T-helper 22 cell (primary cell): ENCODE measurements at regions not wholly inside any gene's neighbourhood (a gene's known extent, or its start where the extent isn't known, plus 50 kb on each side); places are given as distances from the start of the nearest gene placed in this dataset.
"Not testable (repeated sequence)": the region's sequence is repeated elsewhere in the genome, so short reads cannot be mapped to it uniquely, and the experiment has no call there.

Experiments
- DNase-seq: peaks from one replicate; pipeline ENCODE4 v3.0.0-alpha.2; 2020; ENCODE audit warnings: low read depth

DNA sequence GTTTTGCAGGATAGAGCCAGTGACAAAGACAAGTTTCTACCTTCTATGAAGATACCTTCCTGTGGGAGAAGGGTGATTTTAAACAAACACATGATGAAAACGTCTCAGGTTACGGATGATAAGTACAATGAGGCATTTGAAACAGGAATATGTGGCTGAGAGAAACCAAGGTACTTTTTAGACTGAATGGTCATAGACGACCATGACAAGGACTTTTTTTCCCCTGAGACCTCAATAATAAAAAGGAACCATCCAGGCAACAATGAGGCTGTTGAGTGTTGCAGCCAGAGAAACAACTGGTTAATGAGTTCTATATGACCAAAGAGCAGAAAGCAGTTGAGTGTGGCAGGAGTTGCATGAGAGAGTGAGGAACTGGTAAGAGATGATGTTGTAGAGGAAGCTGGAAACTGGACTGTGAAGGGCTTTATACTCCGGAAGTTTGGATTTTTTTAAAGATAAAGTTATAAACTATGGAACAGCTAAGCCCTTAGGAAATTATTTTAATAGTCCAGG, 306.1 kb upstream of the CYRIA start:
- no peak for DNase-seq

GRCh38 chr2:16970948-16971347, 305.3 kb upstream of the CYRIA start:
- not testable (repeated sequence) for DNase-seq

GRCh38 chr2:16962505-16962904, 296.9 kb upstream of the CYRIA start:
- DNase-seq = no peak

DNA sequence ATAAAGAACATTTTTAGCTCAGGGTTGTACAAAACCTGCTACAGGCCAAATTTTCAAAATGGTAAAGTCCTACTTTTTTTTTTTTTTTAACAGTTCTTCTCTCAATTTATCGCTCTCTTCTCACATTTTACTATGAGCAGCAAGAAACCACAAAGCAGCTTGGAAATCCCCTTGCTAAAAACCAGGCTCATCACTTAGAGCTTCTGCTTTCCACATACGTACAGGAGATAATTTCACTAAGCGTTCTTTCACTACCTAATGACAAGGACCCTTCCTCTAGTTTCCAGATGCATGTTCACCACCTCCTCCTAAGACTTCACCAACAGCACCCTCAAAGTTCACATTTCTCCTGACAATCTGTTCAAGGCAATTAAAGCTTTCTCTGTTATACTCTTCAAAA, 294.9 kb upstream of the CYRIA start:
- DNase-seq = no peak

GRCh38 chr2:16958266-16958665, 292.6 kb upstream of the CYRIA start:
- no peak for DNase-seq

DNA sequence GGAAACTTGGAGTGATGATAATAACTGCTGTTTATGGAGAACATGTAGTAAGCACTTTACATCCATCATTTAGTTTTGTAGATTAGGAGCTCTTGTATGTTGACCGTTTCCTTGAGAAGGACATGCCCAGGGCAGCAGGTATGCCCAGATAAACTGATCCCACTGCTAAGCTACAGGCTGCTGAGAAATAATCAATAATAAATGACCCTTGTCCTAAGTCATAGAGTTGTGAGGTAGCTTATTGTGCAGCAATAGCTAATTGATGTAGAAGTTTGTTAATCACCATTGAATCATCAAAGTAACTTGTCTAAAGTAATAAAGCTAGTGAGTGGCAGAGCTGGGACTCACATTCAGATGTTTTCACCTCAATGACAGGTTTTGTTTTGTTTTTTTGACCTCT, 287.2 kb upstream of the CYRIA start:
- DNase-seq = no peak

DNA sequence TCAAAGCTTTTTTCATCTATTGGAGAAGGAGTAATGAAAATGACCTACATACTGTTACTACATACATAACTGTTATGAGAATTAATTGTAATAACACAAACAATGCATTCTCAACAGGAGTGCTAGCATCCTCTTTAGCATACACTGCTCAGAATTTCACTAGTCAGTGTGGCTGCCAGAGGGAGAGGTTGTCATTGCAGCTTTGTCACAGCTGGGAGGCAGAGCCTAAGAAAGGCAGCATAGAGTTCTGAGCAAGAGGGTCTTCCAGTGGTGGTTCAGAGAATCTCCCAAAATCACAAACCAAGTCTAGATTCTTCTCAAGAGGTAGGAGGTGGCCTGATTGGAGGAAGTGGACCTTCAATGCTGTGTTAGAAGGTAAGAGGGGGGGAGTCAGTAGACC, 286.7 kb upstream of the CYRIA start:
- no peak for DNase-seq

DNA sequence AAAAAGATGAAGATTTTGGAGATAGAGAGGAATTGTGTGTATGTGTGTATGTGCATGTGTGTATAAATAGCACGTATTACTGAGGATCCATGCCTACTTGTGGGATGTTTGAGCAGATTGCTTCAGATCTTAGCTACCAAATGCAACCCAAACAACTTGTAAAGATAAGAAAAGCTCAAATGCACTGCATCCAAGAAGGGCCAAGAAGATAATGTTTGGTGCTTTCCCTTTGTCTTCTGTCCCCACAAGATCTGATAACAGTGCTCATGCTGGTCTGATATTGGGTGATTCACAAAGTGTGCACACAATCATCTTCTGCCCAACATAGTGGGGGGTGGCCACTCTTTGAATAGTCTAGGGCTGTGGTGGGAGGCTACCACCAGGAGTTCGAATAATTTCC, 284.8 kb upstream of the CYRIA start:
- no peak for DNase-seq

- DNase-seq = no peak
Observed at GRCh38 chr2:16948710-16949109, 283.1 kb upstream of the CYRIA start.

DNA sequence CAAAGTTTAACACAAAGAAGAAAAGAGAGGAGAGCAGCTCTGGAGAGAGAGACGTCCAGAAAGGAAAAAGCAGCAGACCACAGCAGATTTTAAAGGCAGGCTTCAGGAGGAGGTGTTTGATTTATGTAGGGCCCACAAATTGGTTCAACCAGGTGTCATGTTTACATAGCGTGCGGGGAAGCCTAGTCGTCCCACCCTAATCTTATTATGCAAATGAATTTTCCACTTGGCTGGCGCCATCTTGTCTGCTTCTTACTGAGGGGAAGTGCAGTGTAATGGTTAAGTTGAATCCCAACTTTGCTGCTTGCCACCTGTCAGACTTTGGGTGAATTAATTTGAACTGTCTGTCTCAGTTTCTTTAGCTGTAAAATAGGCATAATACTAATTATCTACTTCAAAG, 282.4 kb upstream of the CYRIA start:
- no peak for DNase-seq

GRCh38 chr2:16943279-16943958, 277.8 kb upstream of the CYRIA start:
- DNase-seq = no peak

DNA sequence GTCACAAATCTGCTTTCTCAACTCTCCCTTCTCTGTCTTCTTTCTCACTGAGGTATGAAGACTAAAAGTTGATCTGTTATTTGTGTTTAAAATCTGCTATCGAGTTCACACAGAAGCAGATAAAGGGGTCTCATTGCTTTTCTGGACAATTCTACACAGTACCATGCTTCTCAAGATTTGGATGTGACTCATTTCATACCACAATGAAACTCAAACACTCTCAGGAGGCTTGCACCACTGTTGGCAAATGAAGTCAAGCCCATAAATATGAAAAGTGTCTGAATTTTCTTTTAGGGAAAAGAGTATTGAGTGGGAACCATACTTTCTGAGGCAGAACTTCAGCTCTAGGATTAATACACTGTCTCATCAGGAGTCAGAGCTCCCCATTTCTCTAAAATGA, 274.6 kb upstream of the CYRIA start:
- DNase-seq = no peak

DNA sequence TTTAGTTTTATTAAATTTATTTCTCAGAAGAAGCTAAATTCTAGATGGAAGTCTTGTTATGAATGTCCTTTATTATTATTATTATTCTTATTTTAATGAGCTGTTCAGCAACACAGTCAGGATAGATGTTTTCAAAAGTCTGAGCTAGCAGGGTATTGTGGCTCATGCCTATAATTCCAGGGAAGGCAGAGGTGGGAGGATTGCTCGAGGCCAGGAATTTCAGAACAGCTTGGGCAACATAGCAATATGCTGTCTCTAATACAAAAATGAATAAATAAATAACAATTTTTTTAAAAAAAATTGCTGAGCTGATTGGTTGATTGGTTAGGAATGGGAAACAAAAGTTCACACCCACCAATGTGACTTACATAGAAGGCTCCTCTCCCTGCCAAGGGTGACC, 274.1 kb upstream of the CYRIA start:
- no peak for DNase-seq

GRCh38 chr2:16933355-16933754, 267.7 kb upstream of the CYRIA start:
- no peak for DNase-seq

- DNase-seq = no peak
Observed at GRCh38 chr2:16932826-16933225, 267.2 kb upstream of the CYRIA start.

DNA sequence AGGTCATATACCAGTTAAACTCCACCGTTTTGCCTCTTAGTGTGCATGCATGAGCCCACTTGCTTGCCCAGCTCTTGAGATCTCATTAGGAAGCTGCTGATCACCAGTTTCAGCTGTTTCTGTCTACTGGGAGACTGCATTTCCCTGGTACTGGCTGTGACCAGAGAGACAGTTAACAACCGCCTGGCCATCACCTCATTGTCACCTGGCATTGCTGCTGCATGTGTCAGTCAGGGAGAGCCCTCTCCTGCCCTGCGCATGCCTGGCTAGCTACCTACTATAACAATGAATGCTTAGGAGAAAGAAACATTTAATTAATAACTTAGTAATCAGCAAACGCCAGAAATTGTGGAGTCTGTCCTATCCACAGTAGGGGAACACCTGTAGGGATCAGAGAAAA, 265.8 kb upstream of the CYRIA start:
- no peak for DNase-seq

DNA sequence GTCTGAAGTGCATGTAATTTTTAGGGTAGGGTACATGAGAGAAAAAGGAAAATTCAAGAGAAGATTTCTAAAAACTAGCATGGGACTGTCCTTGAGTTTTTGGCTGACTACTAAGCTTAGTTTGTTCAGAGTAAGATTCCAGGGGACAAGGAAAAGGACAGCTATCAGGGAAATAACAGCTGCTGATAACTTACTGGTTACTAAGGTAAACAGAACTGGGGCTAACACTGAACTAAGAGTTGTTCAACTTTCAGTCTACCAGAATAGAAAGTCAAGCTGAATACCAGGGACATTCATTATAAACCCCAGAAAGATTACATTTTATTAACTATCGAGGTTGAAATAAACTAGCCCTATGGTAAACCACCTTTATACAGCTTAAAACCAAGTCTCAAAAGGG, 261.8 kb upstream of the CYRIA start:
- DNase-seq = no peak

DNA sequence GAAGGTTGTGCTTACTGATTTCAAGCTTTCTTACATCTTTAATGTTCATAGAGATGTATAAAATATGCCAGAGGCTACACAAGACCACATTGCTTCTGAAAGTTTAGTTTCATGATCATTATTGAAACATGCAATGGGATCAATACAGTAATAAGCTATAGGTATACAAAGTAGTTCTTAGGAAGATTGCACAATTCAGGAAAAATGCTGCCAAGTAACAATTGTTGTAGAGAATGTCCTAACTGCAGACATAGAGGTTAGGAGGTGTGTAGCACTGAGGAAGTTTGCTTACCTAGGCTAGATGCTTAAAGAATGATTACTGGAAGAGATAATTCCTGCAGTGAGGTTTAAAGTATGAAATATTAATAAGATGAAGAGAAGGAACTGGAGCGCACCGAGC, 259.5 kb upstream of the CYRIA start:
- no peak for DNase-seq

- not testable (repeated sequence) for DNase-seq
Observed at GRCh38 chr2:16915341-16915755, 249.7 kb upstream of the CYRIA start.

- no peak for DNase-seq
Observed at GRCh38 chr2:16911746-16912145, 246.1 kb upstream of the CYRIA start.

- DNase-seq = no peak
Observed at GRCh38 chr2:16908656-16909055, 243.0 kb upstream of the CYRIA start.

GRCh38 chr2:16907645-16908282, 242.1 kb upstream of the CYRIA start:
- DNase-seq = no peak

GRCh38 chr2:16905325-16905724, 239.7 kb upstream of the CYRIA start:
- DNase-seq = not testable (repeated sequence)
